PC-9 (cell line): ENCODE measurements at regions not wholly inside any gene's neighbourhood (a gene's known extent, or its start where the extent isn't known, plus 50 kb on each side); places are given as distances from the start of the nearest gene placed in this dataset.

Source experiments
- BruUV-seq: library from RNA; stranded (reverse); fragments of 400-500 nt; replicated peaks from 2 replicates; lab custom pipeline; 2021; lab: Mats Ljungman, UMichigan
- CTCF ChIA-PET: fragments of 300-600 bp; sonication (Branson Sonifier 250); formaldehyde crosslinking; loops from one replicate; lab custom pipeline; 2022; ENCODE audit warnings: antibody characterized with exemption; lab: Charles Lee
- POLR2A ChIA-PET: fragments of 300-600 bp; sonication (Branson Sonifier 250); formaldehyde crosslinking; loops from one replicate; lab custom pipeline; 2022; ENCODE audit warnings: antibody characterized with exemption; ENCODE audit not compliant: unreplicated experiment; lab: Charles Lee
- DNase-seq, 2 experiments: peaks; one replicate each; pipeline versions ENCODE4 v3.0.0 to v3.0.0-alpha.2; 2015 to 2022; ENCODE audit warnings: mixed read lengths in 1 of 2
- H2AFZ ChIP-seq: fragments of 200-600 bp; sonication (generic); 2 replicates; pipeline ENCODE4 v1.8.1; 2017; ENCODE audit warnings: antibody characterized with exemption
- H3F3A ChIP-seq: fragments of 200-600 bp; sonication (generic); 2 replicates; pipeline ENCODE4 v1.8.1; 2017; ENCODE audit warnings: antibody characterized with exemption, mild to moderate bottlenecking, low read depth; ENCODE audit not compliant: insufficient read depth
- H3K27ac ChIP-seq: fragments of 200-600 bp; sonication (generic); 2 replicates; pipeline ENCODE4 v1.6.1; 2016; ENCODE audit warnings: mixed run types
- H3K27me3 ChIP-seq: fragments of 200-600 bp; sonication (generic); 2 replicates; pipeline ENCODE4 v1.6.1; 2016; ENCODE audit warnings: low read depth, mixed run types; ENCODE audit not compliant: insufficient read depth
- H3K36me3 ChIP-seq: fragments of 200-600 bp; sonication (generic); 2 replicates; pipeline ENCODE4 v1.6.1; 2016; ENCODE audit warnings: low read depth, mixed run types
- H3K4me1 ChIP-seq: fragments of 200-600 bp; sonication (generic); replicated peaks from 2 replicates; pipeline ENCODE4 v1.6.1; 2016; ENCODE audit warnings: mixed run types; ENCODE audit not compliant: insufficient read depth
- H3K4me2 ChIP-seq: fragments of 200-600 bp; sonication (generic); 2 replicates; pipeline ENCODE4 v1.6.1; 2017; ENCODE audit warnings: mixed run types
- H3K4me3 ChIP-seq: fragments of 200-600 bp; sonication (generic); 2 replicates; pipeline ENCODE4 v1.6.1; 2016; ENCODE audit warnings: mixed run types
- H3K79me2 ChIP-seq: fragments of 200-600 bp; sonication (generic); 2 replicates; pipeline ENCODE4 v1.6.1; 2017; ENCODE audit warnings: low read depth, mixed run types
- H3K9me2 ChIP-seq: fragments of 200-600 bp; sonication (generic); 2 replicates; pipeline ENCODE4 v1.8.1; 2017; ENCODE audit warnings: mild to moderate bottlenecking; ENCODE audit not compliant: insufficient read depth
- H3K9me3 ChIP-seq: fragments of 200-600 bp; sonication (generic); 2 replicates; pipeline ENCODE4 v1.8.1; 2016; ENCODE audit warnings: low read depth; ENCODE audit not compliant: insufficient read depth
- H4K20me1 ChIP-seq: fragments of 200-600 bp; sonication (generic); 2 replicates; pipeline ENCODE4 v1.8.1; 2017; ENCODE audit not compliant: insufficient read depth
- CTCF ChIP-seq: fragments of 200-600 bp; sonication (generic); conservative IDR thresholded peaks from 2 replicates; pipeline ENCODE4 v1.6.1; 2017; ENCODE audit warnings: mixed run types, antibody characterized with exemption, mild to moderate bottlenecking, moderate library complexity
- EZH2 ChIP-seq: fragments of 200-600 bp; sonication (generic); IDR thresholded peaks from 2 replicates; pipeline ENCODE4 v1.8.0; 2017; ENCODE audit warnings: antibody characterized with exemption, low read depth
- intact Hi-C: fragments of 100-400 bp; cut with micrococcal nuclease; formaldehyde crosslinking; loops from one replicate; pipeline ENCODE4 v1.10.0; 2022; ENCODE audit not compliant: unreplicated experiment

GRCh38 chrX:45668686-45669443, 468.2 kb upstream of the DIPK2B start:
- Histone ChIP-seq H2AFZ (no peak overlapping the region), H4K20me1 (no peaks in the 10 kb centered on the region), H3K4me2 (no peak overlapping the region), H3K27me3 (no peaks in the 10 kb centered on the region), H3K36me3 (no peaks in the 10 kb centered on the region), H3K9me3 (no peaks in the 10 kb centered on the region), H3K4me3 (no peak overlapping the region), H3K27ac (no peak overlapping the region), H3K9me2 (no peaks in the 10 kb centered on the region), H3K4me1 (no peaks in the 10 kb centered on the region), H3K79me2 (no peaks in the 10 kb centered on the region), H3F3A (no peaks in the 10 kb centered on the region)
- ChIA-PET CTCF (no interaction called here), POLR2A (no interaction called here)
- no peak for TF ChIP-seq EZH2
- TF ChIP-seq CTCF, result no peak
- peak in 1 of 2 experiments; percentile 0 for DNase-seq
- intact Hi-C loops, result no loop called here
- BruUV-seq, result no TSS peak

- ChIA-PET CTCF (no interaction called here), POLR2A (no interaction called here)
- no peaks in the 10 kb centered on the region for H4K20me1 ChIP-seq
- TF ChIP-seq CTCF (no peak), EZH2 (no peak)
- no peaks in the 10 kb centered on the region for H3K36me3 ChIP-seq
- no peaks in the 10 kb centered on the region for H3F3A ChIP-seq
- no peaks in the 10 kb centered on the region for H3K9me2 ChIP-seq
- H3K4me2 ChIP-seq, result no peak overlapping the region
- DNase-seq, result no peak
- intact Hi-C loops, result no loop called here
- H3K79me2 ChIP-seq, result no peaks in the 10 kb centered on the region
- H3K27ac ChIP-seq, result no peak overlapping the region
- no peaks in the 10 kb centered on the region for H3K27me3 ChIP-seq
- H3K4me3 ChIP-seq, result no peak overlapping the region
- H2AFZ ChIP-seq, result no peak overlapping the region
- no peaks in the 10 kb centered on the region for H3K9me3 ChIP-seq
- no TSS peak for BruUV-seq
- no peaks in the 10 kb centered on the region for H3K4me1 ChIP-seq
Measured at GRCh38 chrX:45667666-45668065, 467.0 kb upstream of the DIPK2B start.

- no peak overlapping the region for H3K4me3 ChIP-seq
- no peak overlapping the region for H2AFZ ChIP-seq
- H3K36me3 ChIP-seq, result no peaks in the 10 kb centered on the region
- TF ChIP-seq CTCF, result no peak
- TF ChIP-seq EZH2, result no peak
- no peaks in the 10 kb centered on the region for H3K79me2 ChIP-seq
- POLR2A ChIA-PET, result no interaction called here
- CTCF ChIA-PET, result no interaction called here
- no peaks in the 10 kb centered on the region for H3K4me1 ChIP-seq
- no peak for DNase-seq
- no TSS peak for BruUV-seq
- intact Hi-C loops, result no loop called here
- no peaks in the 10 kb centered on the region for H3K27me3 ChIP-seq
- no peaks in the 10 kb centered on the region for H3K9me2 ChIP-seq
- no peaks in the 10 kb centered on the region for H3K9me3 ChIP-seq
- no peaks in the 10 kb centered on the region for H3F3A ChIP-seq
- no peaks in the 10 kb centered on the region for H4K20me1 ChIP-seq
- H3K4me2 ChIP-seq, result no peak overlapping the region
- no peak overlapping the region for H3K27ac ChIP-seq
Measured at GRCh38 chrX:45664727-45665290, 464.1 kb upstream of the DIPK2B start.
